ENCODE measurements at regions not wholly inside any gene's neighbourhood (a gene's known extent, or its start where the extent isn't known, plus 50 kb on each side); places are given as distances from the start of the nearest gene placed in this dataset.

DNA sequence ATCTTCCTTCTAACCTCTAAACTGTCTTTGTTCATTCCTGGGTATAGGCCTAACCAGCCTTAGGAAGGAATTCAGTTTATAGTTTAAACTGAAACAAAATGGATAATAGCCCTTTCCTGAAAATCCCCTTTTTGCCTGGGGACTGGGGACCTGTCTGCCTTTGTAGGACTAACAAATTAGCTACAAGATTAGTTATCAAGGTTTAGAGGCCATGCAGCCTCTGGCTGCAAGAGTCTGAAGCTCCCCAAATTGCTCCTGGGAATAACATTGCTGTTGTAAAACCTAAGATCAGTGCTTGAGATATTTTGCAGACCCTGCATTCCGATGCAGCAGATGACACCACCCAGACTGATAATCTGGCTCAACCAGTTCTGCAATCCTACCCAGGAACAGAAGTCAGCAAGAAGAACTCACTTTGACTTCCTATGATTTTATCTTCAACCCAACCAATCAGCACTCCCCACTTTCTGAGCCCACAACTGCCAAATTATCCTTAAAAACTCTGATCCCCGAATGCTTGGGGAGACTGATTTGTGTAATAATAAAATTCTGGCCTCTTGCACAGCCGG, 96.6 kb upstream of the ETV3 start:
- Mint-ChIP-seq H3K4me1 (ENCODE audit: low read depth) (peaks cover 47% of the 10 kb centered on the region), H3K9me3 (ENCODE audit: low read depth) (peaks cover 5% of the 10 kb centered on the region), H3K27ac (peak overlapping the region; percentile 81), H3K36me3 (ENCODE audit: insufficient read depth) (no peaks in the 10 kb centered on the region), H3K27me3 (no peaks in the 10 kb centered on the region), H3K4me3 (ENCODE audit: low read depth) (no peak overlapping the region)
- DNase-seq (ENCODE audit: low spot score, unreplicated experiment): no peak
- TF ChIP-seq, protein P1, sequence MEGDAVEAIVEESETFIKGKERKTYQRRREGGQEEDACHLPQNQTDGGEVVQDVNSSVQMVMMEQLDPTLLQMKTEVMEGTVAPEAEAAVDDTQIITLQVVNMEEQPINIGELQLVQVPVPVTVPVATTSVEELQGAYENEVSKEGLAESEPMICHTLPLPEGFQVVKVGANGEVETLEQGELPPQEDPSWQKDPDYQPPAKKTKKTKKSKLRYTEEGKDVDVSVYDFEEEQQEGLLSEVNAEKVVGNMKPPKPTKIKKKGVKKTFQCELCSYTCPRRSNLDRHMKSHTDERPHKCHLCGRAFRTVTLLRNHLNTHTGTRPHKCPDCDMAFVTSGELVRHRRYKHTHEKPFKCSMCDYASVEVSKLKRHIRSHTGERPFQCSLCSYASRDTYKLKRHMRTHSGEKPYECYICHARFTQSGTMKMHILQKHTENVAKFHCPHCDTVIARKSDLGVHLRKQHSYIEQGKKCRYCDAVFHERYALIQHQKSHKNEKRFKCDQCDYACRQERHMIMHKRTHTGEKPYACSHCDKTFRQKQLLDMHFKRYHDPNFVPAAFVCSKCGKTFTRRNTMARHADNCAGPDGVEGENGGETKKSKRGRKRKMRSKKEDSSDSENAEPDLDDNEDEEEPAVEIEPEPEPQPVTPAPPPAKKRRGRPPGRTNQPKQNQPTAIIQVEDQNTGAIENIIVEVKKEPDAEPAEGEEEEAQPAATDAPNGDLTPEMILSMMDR (IDR thresholded peaks at IDR 0.05; ENCODE audit: unreplicated experiment): no peak

DNA sequence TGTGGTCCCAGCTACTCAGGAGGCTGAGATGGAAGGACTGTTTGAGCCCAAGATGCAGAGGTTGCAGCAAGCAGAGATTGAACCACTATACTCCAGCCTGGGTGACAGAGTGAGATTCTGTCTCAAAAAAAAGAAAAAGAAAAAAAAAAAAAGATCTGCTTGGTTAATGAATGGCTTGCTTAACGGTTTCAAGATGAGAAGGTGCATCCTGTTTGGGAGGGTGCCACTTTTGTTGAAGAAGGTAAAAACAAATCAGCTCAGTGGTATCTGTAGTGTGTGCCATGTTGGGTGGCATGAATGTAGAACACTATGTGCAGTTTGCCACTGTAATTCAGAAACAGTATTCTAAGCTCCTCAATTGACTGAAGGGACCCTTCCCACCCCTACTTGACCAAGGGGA, 94.9 kb upstream of the ETV3 start:
- H3K27me3 Mint-ChIP-seq: no peaks in the 10 kb centered on the region
- no peaks in the 10 kb centered on the region for H3K36me3 Mint-ChIP-seq (ENCODE audit: insufficient read depth)
- H3K9me3 Mint-ChIP-seq (ENCODE audit: low read depth): peaks cover 5% of the 10 kb centered on the region
- TF ChIP-seq, protein P1 (IDR thresholded peaks at IDR 0.05; ENCODE audit: unreplicated experiment): no peak
- no peak overlapping the region for H3K4me3 Mint-ChIP-seq (ENCODE audit: low read depth)
- H3K4me1 Mint-ChIP-seq (ENCODE audit: low read depth): peaks cover 33% of the 10 kb centered on the region
- H3K27ac Mint-ChIP-seq: no peak overlapping the region
- DNase-seq (ENCODE audit: low spot score, unreplicated experiment): no peak

DNA sequence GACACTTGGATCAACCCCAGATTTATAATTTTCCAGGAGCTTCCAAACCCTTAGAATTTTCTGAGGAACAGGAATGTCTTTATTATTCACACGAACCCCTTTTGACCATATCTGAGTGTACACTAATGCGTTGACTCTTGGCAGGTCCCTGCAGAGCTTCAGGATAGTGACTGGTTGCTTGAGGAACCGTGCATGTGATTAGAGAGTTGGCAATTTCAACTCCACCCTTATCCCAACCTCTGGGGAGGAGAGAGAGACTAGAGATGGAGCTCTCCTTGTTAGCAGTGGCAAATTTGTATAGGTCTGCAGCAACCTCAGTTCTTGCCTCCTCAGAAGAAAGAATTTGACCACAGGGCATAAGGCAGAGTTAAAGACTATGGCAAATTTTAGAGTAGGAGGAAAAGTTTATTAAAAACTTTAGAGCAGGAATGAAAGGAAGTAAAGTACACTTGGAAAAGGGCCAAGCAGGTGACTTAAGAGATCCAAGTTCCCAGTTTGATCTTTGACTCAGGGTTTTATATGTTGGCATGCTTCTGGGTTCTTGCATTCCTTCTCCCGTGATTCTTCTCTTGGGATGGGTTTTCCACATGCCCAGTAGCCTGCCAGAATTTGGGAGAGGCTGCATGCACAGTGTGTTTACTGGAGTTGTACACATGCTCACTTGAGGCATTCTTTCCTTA, 93.8 kb upstream of the ETV3 start:
- H3K9me3 Mint-ChIP-seq (ENCODE audit: low read depth): peaks cover 5% of the 10 kb centered on the region
- H3K4me3 Mint-ChIP-seq (ENCODE audit: low read depth): no peak overlapping the region
- H3K4me1 Mint-ChIP-seq (ENCODE audit: low read depth): peaks cover 33% of the 10 kb centered on the region
- no peaks in the 10 kb centered on the region for H3K27me3 Mint-ChIP-seq
- H3K27ac Mint-ChIP-seq: no peak overlapping the region
- TF ChIP-seq, protein P1 (IDR thresholded peaks at IDR 0.05; ENCODE audit: unreplicated experiment): no peak
- no peak for DNase-seq (ENCODE audit: low spot score, unreplicated experiment)
- no peaks in the 10 kb centered on the region for H3K36me3 Mint-ChIP-seq (ENCODE audit: insufficient read depth)

GRCh38 chr1:157230500-157230899, 92.3 kb upstream of the ETV3 start:
- H3K27me3 Mint-ChIP-seq: no peaks in the 10 kb centered on the region
- no peak for DNase-seq (ENCODE audit: low spot score, unreplicated experiment)
- peaks cover 21% of the 10 kb centered on the region for H3K4me1 Mint-ChIP-seq (ENCODE audit: low read depth)
- TF ChIP-seq, protein P1 (IDR thresholded peaks at IDR 0.05; ENCODE audit: unreplicated experiment): no peak
- no peak overlapping the region for H3K4me3 Mint-ChIP-seq (ENCODE audit: low read depth)
- H3K27ac Mint-ChIP-seq: no peak overlapping the region
- no peaks in the 10 kb centered on the region for H3K36me3 Mint-ChIP-seq (ENCODE audit: insufficient read depth)
- peaks cover 10% of the 10 kb centered on the region for H3K9me3 Mint-ChIP-seq (ENCODE audit: low read depth)

DNA sequence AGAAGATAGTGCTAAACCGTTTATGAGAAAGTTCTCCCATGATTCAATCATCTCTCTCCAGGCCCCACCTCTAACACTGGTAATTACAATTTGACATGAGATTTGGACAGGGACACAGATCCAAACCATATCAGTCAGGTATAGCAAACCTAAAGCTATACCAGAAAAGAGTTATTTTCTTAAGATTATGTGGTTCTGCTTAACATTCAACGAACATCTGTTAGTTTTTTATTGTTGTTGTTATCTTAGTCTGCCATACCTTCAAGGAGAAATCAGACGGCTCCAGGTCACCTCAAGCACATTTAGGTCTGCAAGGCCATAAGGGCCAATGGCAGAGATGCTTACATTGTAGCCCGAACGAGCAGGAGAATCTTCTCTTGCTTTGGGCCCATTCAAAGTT, 89.5 kb upstream of the ETV3 start:
- TF ChIP-seq, protein P1 (IDR thresholded peaks at IDR 0.05; ENCODE audit: unreplicated experiment): no peak
- no peak overlapping the region for H3K4me3 Mint-ChIP-seq (ENCODE audit: low read depth)

More for the DNA sequence above, 89.5 kb upstream of the ETV3 start:
- Mint-ChIP-seq H3K4me1 (ENCODE audit: low read depth) (no peaks in the 10 kb centered on the region), H3K27ac (no peak overlapping the region), H3K9me3 (ENCODE audit: low read depth) (peaks cover 12% of the 10 kb centered on the region), H3K36me3 (ENCODE audit: insufficient read depth) (peaks cover 5% of the 10 kb centered on the region), H3K27me3 (no peaks in the 10 kb centered on the region)
- no peak for DNase-seq (ENCODE audit: low spot score, unreplicated experiment)

All from progenitor cell of endocrine pancreas (in vitro differentiated cells).